ENCODE measurements at regions not wholly inside any gene's neighbourhood (a gene's known extent, or its start where the extent isn't known, plus 50 kb on each side); places are given as distances from the start of the nearest gene placed in this dataset.
"Not testable (repeated sequence)": the region's sequence is repeated elsewhere in the genome, so short reads cannot be mapped to it uniquely, and the experiment has no call there.

GRCh38 chr2:35112367-35112766, 1243.2 kb upstream of the CRIM1 start:
- not testable (repeated sequence) for H3K27ac ChIP-seq (ENCODE audit: low read length); H3K36me3 ChIP-seq (ENCODE audit: control insufficient read depth, low read depth, low read length); H3K9me3 ChIP-seq (ENCODE audit: control insufficient read depth, low read depth, low read length); H3K27me3 ChIP-seq (ENCODE audit: control insufficient read depth, insufficient read depth, low read length); H3K9ac ChIP-seq (ENCODE audit: low read length); H3K4me3 ChIP-seq (ENCODE audit: low read length); H3K4me1 ChIP-seq (ENCODE audit: control insufficient read depth, low read depth, low read length)

- no peak overlapping the region for H3K27ac ChIP-seq (ENCODE audit: low read length)
- no peaks in the 10 kb centered on the region for H3K4me1 ChIP-seq (ENCODE audit: control insufficient read depth, low read depth, low read length)
- no peak overlapping the region for H3K4me3 ChIP-seq (ENCODE audit: low read length)
- H3K36me3 ChIP-seq (ENCODE audit: control insufficient read depth, low read depth, low read length) = no peaks in the 10 kb centered on the region
- H3K9ac ChIP-seq (ENCODE audit: low read length) = no peak overlapping the region
- no peaks in the 10 kb centered on the region for H3K27me3 ChIP-seq (ENCODE audit: control insufficient read depth, insufficient read depth, low read length)
- H3K9me3 ChIP-seq (ENCODE audit: control insufficient read depth, low read depth, low read length) = no peaks in the 10 kb centered on the region
Measured at GRCh38 chr2:35104309-35104708, 1251.3 kb upstream of the CRIM1 start.

- no peaks in the 10 kb centered on the region for H3K9me3 ChIP-seq (ENCODE audit: control insufficient read depth, low read depth, low read length)
- H3K9ac ChIP-seq (ENCODE audit: low read length) = no peak overlapping the region
Measured at GRCh38 chr2:35099342-35099741, 1256.2 kb upstream of the CRIM1 start.

GRCh38 chr2:35082072-35082471, 1273.5 kb upstream of the CRIM1 start:
- Histone ChIP-seq H3K36me3 (ENCODE audit: control insufficient read depth, low read depth, low read length) (no peaks in the 10 kb centered on the region), H3K27ac (ENCODE audit: low read length) (no peak overlapping the region), H3K4me3 (ENCODE audit: low read length) (no peak overlapping the region), H3K9me3 (ENCODE audit: control insufficient read depth, low read depth, low read length) (no peaks in the 10 kb centered on the region), H3K27me3 (ENCODE audit: control insufficient read depth, insufficient read depth, low read length) (no peaks in the 10 kb centered on the region), H3K9ac (ENCODE audit: low read length) (no peak overlapping the region), H3K4me1 (ENCODE audit: control insufficient read depth, low read depth, low read length) (peaks cover 6% of the 10 kb centered on the region)

More at GRCh38 chr2:35099342-35099741, 1256.2 kb upstream of the CRIM1 start:
- Histone ChIP-seq H3K4me1 (ENCODE audit: control insufficient read depth, low read depth, low read length) (no peaks in the 10 kb centered on the region), H3K27me3 (ENCODE audit: control insufficient read depth, insufficient read depth, low read length) (no peaks in the 10 kb centered on the region), H3K4me3 (ENCODE audit: low read length) (no peak overlapping the region), H3K27ac (ENCODE audit: low read length) (no peak overlapping the region), H3K36me3 (ENCODE audit: control insufficient read depth, low read depth, low read length) (no peaks in the 10 kb centered on the region)

DNA sequence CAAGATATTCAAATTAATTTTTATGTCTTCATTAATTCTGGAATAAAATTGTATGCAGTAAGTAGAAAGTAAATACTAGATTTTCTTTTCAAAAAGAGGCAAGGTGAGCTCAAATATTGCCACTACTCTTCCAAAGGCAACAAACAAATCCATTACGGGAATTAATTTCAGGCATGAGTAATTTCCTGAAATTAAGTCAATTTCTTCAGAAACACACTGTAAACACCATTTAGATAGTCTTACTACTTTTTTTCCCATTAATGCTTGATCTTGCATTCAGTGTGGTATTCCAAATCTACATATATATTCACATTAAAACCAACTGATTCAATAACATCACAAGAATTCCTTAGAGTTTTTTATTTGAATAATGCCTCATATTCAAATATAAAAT, 1274.0 kb upstream of the CRIM1 start:
- H3K4me1 ChIP-seq (ENCODE audit: control insufficient read depth, low read depth, low read length) = peaks cover 6% of the 10 kb centered on the region
- no peaks in the 10 kb centered on the region for H3K36me3 ChIP-seq (ENCODE audit: control insufficient read depth, low read depth, low read length)
- no peaks in the 10 kb centered on the region for H3K27me3 ChIP-seq (ENCODE audit: control insufficient read depth, insufficient read depth, low read length)
- H3K9ac ChIP-seq (ENCODE audit: low read length) = no peak overlapping the region
- H3K9me3 ChIP-seq (ENCODE audit: control insufficient read depth, low read depth, low read length) = no peaks in the 10 kb centered on the region
- H3K4me3 ChIP-seq (ENCODE audit: low read length) = no peak overlapping the region
- H3K27ac ChIP-seq (ENCODE audit: low read length) = no peak overlapping the region

GRCh38 chr2:35081001-35081621, 1274.5 kb upstream of the CRIM1 start:
- Histone ChIP-seq H3K36me3 (ENCODE audit: control insufficient read depth, low read depth, low read length) (no peaks in the 10 kb centered on the region), H3K4me3 (ENCODE audit: low read length) (no peak overlapping the region), H3K9me3 (ENCODE audit: control insufficient read depth, low read depth, low read length) (no peaks in the 10 kb centered on the region), H3K27ac (ENCODE audit: low read length) (no peak overlapping the region), H3K27me3 (ENCODE audit: control insufficient read depth, insufficient read depth, low read length) (no peaks in the 10 kb centered on the region), H3K4me1 (ENCODE audit: control insufficient read depth, low read depth, low read length) (peaks cover 6% of the 10 kb centered on the region), H3K9ac (ENCODE audit: low read length) (no peak overlapping the region)

DNA sequence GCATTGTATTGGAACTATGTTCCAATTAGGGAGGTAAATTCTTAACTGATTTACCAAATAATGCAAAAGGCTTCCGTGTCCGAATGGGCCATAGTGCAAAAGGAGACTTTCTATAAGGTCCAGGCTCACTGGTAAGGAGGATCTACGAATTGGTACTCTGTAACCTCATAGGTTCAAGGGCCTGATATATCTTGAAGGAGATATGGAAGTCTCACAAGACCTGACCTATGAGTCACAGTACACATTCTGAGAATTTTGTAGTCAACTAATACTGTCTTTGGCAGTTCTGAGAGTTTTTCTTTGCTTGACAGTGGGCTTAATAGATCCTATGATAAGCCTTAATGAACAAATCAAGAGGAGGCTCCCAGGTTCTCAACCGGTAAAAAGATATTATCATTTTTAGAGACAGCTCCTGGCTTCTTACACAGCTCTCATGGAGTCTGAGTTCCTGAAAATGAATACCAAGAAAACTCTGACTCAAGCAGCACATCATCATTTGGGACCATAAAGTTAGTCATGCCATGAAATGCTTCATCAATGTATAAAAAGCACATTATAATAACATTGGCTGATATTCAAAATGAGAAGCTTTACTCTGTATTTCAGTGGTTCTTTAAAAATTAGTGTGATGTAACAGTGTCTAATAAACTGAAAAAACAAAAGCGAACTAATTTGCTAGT, 1275.2 kb upstream of the CRIM1 start:
- H3K27ac ChIP-seq (ENCODE audit: low read length) = no peak overlapping the region
- H3K4me3 ChIP-seq (ENCODE audit: low read length) = no peak overlapping the region
- no peak overlapping the region for H3K9ac ChIP-seq (ENCODE audit: low read length)
- no peaks in the 10 kb centered on the region for H3K9me3 ChIP-seq (ENCODE audit: control insufficient read depth, low read depth, low read length)
- no peaks in the 10 kb centered on the region for H3K36me3 ChIP-seq (ENCODE audit: control insufficient read depth, low read depth, low read length)
- peaks cover 6% of the 10 kb centered on the region for H3K4me1 ChIP-seq (ENCODE audit: control insufficient read depth, low read depth, low read length)
- no peaks in the 10 kb centered on the region for H3K27me3 ChIP-seq (ENCODE audit: control insufficient read depth, insufficient read depth, low read length)

GRCh38 chr2:35067420-35067819, 1288.2 kb upstream of the CRIM1 start:
- H3K27ac ChIP-seq (ENCODE audit: low read length) = no peak overlapping the region
- H3K27me3 ChIP-seq (ENCODE audit: control insufficient read depth, insufficient read depth, low read length) = no peaks in the 10 kb centered on the region
- H3K9me3 ChIP-seq (ENCODE audit: control insufficient read depth, low read depth, low read length) = no peaks in the 10 kb centered on the region
- H3K36me3 ChIP-seq (ENCODE audit: control insufficient read depth, low read depth, low read length) = no peaks in the 10 kb centered on the region
- H3K4me3 ChIP-seq (ENCODE audit: low read length) = no peak overlapping the region
- H3K4me1 ChIP-seq (ENCODE audit: control insufficient read depth, low read depth, low read length) = no peaks in the 10 kb centered on the region
- H3K9ac ChIP-seq (ENCODE audit: low read length) = no peak overlapping the region

GRCh38 chr2:35063836-35064235, 1291.7 kb upstream of the CRIM1 start:
- Histone ChIP-seq H3K4me3 (ENCODE audit: low read length) (no peak overlapping the region), H3K4me1 (ENCODE audit: control insufficient read depth, low read depth, low read length) (no peaks in the 10 kb centered on the region), H3K9me3 (ENCODE audit: control insufficient read depth, low read depth, low read length) (no peaks in the 10 kb centered on the region), H3K27ac (ENCODE audit: low read length) (no peak overlapping the region), H3K27me3 (ENCODE audit: control insufficient read depth, insufficient read depth, low read length) (no peaks in the 10 kb centered on the region), H3K9ac (ENCODE audit: low read length) (no peak overlapping the region), H3K36me3 (ENCODE audit: control insufficient read depth, low read depth, low read length) (no peaks in the 10 kb centered on the region)

DNA sequence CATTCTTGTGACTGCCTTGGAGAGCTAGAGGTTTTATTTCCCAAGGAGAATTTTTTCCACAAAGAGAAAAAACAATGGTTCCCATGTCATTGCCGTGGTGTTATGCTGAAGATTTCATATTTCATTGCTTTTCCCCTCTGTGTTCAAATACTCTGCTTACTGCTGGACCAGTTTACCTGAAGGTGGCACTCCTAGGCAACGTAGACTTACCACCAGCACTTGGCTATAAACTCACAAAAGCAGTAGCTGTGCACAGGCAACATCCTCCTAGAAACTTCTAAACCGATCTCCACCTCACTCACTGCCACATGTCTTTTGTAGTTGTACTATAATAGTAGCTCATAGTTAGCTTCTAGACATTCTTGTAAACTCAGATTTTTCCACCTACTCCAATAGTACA, 1319.7 kb upstream of the CRIM1 start:
- Histone ChIP-seq H3K4me1 (ENCODE audit: control insufficient read depth, low read depth, low read length) (no peaks in the 10 kb centered on the region), H3K4me3 (ENCODE audit: low read length) (no peak overlapping the region), H3K27me3 (ENCODE audit: control insufficient read depth, insufficient read depth, low read length) (no peaks in the 10 kb centered on the region), H3K9me3 (ENCODE audit: control insufficient read depth, low read depth, low read length) (no peaks in the 10 kb centered on the region), H3K9ac (ENCODE audit: low read length) (no peak overlapping the region), H3K36me3 (ENCODE audit: control insufficient read depth, low read depth, low read length) (no peaks in the 10 kb centered on the region), H3K27ac (ENCODE audit: low read length) (no peak overlapping the region)

DNA sequence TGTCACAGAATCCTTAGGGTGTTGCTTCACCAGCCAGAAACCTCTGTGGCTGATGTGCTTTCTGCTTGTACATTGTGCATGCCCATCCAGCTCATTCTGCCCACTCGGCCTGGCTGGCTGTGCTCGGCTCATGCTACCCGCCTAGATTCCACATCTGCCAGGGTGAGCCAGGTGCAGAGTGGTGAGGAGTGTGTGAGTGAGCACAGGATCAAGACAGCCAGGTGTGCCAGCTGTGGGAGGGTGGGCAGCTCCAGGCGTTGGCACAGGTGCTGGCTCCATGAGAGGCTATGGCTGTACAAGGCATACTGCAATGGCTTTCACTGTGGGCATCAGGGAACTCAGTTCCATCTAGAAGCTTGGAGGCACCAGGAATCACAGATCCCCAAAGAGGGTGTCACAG, 1321.8 kb upstream of the CRIM1 start:
- no peak overlapping the region for H3K27ac ChIP-seq (ENCODE audit: low read length)
- no peak overlapping the region for H3K9ac ChIP-seq (ENCODE audit: low read length)
- H3K27me3 ChIP-seq (ENCODE audit: control insufficient read depth, insufficient read depth, low read length) = no peaks in the 10 kb centered on the region
- H3K4me3 ChIP-seq (ENCODE audit: low read length) = no peak overlapping the region
- no peaks in the 10 kb centered on the region for H3K36me3 ChIP-seq (ENCODE audit: control insufficient read depth, low read depth, low read length)
- no peaks in the 10 kb centered on the region for H3K4me1 ChIP-seq (ENCODE audit: control insufficient read depth, low read depth, low read length)
- no peaks in the 10 kb centered on the region for H3K9me3 ChIP-seq (ENCODE audit: control insufficient read depth, low read depth, low read length)

DNA sequence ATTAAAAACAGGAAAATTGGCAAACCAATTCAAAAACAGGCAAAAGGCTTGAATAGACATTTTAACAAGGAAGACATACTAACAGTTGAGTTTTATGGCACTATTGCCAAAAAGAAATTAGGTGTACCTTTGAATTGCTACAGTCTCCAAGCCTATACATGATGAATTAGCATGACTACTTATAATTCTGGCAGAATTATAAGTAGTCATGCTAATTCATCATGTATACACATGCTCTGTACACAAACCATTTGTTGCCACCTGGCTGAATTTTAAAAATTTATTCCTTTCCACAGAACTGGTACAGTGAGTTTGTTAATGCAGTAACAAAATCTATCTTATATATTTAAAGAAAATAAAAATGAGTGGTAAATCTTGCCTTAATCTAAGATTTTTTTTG, 1332.0 kb upstream of the CRIM1 start:
- no peak overlapping the region for H3K27ac ChIP-seq (ENCODE audit: low read length)
- no peaks in the 10 kb centered on the region for H3K4me1 ChIP-seq (ENCODE audit: control insufficient read depth, low read depth, low read length)
- no peaks in the 10 kb centered on the region for H3K27me3 ChIP-seq (ENCODE audit: control insufficient read depth, insufficient read depth, low read length)
- H3K36me3 ChIP-seq (ENCODE audit: control insufficient read depth, low read depth, low read length) = no peaks in the 10 kb centered on the region
- no peaks in the 10 kb centered on the region for H3K9me3 ChIP-seq (ENCODE audit: control insufficient read depth, low read depth, low read length)
- no peak overlapping the region for H3K4me3 ChIP-seq (ENCODE audit: low read length)
- no peak overlapping the region for H3K9ac ChIP-seq (ENCODE audit: low read length)
